ENCODE measurements at regions not wholly inside any gene's neighbourhood (a gene's known extent, or its start where the extent isn't known, plus 50 kb on each side); places are given as distances from the start of the nearest gene placed in this dataset.
A peak's percentile ranks its signal among the peaks of the same experiment; 100 is the strongest.
"Not testable (repeated sequence)": the region's sequence is repeated elsewhere in the genome, so short reads cannot be mapped to it uniquely, and the experiment has no call there.

GRCh38 chr11:121379145-121379810 lies 72.8 kb upstream of the SORL1 start:
- TF ChIP-seq ATF1 (CRISPR knock-in tag; IDR thresholded peaks at IDR 0.05); E2F4 (CRISPR knock-in tag; IDR thresholded peaks at IDR 0.05; ENCODE audit: borderline replicate concordance, low read depth); ZNF232 (CRISPR knock-in tag; IDR thresholded peaks at IDR 0.05); ZNF219 (CRISPR knock-in tag; IDR thresholded peaks at IDR 0.05; ENCODE audit: borderline replicate concordance); SP1 (CRISPR knock-in tag; conservative IDR thresholded peaks at IDR 0.05); IRF1 (CRISPR knock-in tag; IDR thresholded peaks at IDR 0.05); KAT7 (CRISPR knock-in tag; IDR thresholded peaks at IDR 0.05; ENCODE audit: borderline replicate concordance); NFYB (CRISPR knock-in tag; conservative IDR thresholded peaks at IDR 0.05; ENCODE audit: low read depth); NR2C2 (CRISPR knock-in tag; IDR thresholded peaks at IDR 0.05): not testable (repeated sequence)
- peak; percentile 31; the same call in 1 of the 2 replicates for TF ChIP-seq CTCF (IDR thresholded peaks at IDR 0.05)

Data from WTC11 (cell line).